ENCODE measurements at regions not wholly inside any gene's neighbourhood (a gene's known extent, or its start where the extent isn't known, plus 50 kb on each side); places are given as distances from the start of the nearest gene placed in this dataset.

DNA sequence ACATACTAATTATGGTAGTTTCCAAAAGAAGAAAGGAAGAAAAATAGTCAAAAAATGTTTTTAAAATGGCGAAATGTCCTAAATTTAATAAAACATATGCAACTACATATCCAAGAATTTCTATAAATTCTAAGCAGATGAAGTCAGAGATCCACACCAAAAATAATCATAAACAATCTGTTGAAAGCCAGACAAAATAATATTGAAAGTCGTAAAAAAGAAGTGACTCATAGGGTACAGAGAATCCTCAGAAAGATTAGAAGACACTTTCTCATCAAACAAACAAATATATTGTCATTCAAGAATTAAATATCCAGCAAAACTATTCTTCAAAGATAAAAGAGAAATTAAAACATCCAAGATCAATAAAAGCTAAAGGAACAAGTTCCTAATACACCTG, 281.4 kb upstream of the ZNF804A start:
- TF ChIP-seq, protein P1, sequence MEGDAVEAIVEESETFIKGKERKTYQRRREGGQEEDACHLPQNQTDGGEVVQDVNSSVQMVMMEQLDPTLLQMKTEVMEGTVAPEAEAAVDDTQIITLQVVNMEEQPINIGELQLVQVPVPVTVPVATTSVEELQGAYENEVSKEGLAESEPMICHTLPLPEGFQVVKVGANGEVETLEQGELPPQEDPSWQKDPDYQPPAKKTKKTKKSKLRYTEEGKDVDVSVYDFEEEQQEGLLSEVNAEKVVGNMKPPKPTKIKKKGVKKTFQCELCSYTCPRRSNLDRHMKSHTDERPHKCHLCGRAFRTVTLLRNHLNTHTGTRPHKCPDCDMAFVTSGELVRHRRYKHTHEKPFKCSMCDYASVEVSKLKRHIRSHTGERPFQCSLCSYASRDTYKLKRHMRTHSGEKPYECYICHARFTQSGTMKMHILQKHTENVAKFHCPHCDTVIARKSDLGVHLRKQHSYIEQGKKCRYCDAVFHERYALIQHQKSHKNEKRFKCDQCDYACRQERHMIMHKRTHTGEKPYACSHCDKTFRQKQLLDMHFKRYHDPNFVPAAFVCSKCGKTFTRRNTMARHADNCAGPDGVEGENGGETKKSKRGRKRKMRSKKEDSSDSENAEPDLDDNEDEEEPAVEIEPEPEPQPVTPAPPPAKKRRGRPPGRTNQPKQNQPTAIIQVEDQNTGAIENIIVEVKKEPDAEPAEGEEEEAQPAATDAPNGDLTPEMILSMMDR (optimal IDR thresholded peaks at IDR 0.05 in 1 of 3, IDR thresholded peaks at IDR 0.05 in 1 of 3, conservative IDR thresholded peaks at IDR 0.05 in 1 of 3; ENCODE audit: extremely low read depth in 1 of 3, insufficient read depth in 2 of 3, low read length in 3 of 3) = no peak
- TF ChIP-seq EZH2 (IDR thresholded peaks at IDR 0.05; ENCODE audit: low read length) = no peak

All from keratinocyte (primary cell).